ENCODE measurements at regions not wholly inside any gene's neighbourhood (a gene's known extent, or its start where the extent isn't known, plus 50 kb on each side); places are given as distances from the start of the nearest gene placed in this dataset.

GRCh38 chr10:64855941-64856340 is 1334.7 kb downstream of the REEP3 start (continued):
- TF ChIP-seq PRDM4 (tag by site-specific recombination; IDR thresholded peaks at IDR 0.05) = no peak

GRCh38 chr10:64859911-64860310 is 1338.7 kb downstream of the REEP3 start:
- no peaks in the 10 kb centered on the region for H3K36me3 ChIP-seq (ENCODE audit: control insufficient read depth in 2 of 2, insufficient read depth in 1 of 2, low read length in 2 of 2)
- no peaks in the 10 kb centered on the region for H3K4me1 ChIP-seq (ENCODE audit: control insufficient read depth, insufficient read depth, low read length)
- no peaks in the 10 kb centered on the region for H3K9me3 ChIP-seq (ENCODE audit: control insufficient read depth, insufficient read depth, low read depth, low read length)
- ChIA-PET CTCF (interaction anchor here (0.7 kb wide), 1 partner anchor 993 kb away, joined by 5 read pairs; no protein-coding TSS in a partner anchor), POLR2A (no interaction called here)
- H3K4me3 ChIP-seq (ENCODE audit: low read depth, low read length) = no peak overlapping the region
- no peak for TF ChIP-seq ZSCAN4 (tag by site-specific recombination; IDR thresholded peaks at IDR 0.05)
- TF ChIP-seq MYNN (tag by site-specific recombination; IDR thresholded peaks at IDR 0.05; ENCODE audit: borderline replicate concordance) = no peak
- no peak for TF ChIP-seq ZEB2 (tag by site-specific recombination; IDR thresholded peaks at IDR 0.05)
- TF ChIP-seq SP7 (tag by site-specific recombination; IDR thresholded peaks at IDR 0.05) = no peak
- no peak for TF ChIP-seq ZNF426 (tag by site-specific recombination; IDR thresholded peaks at IDR 0.05)
- no peak for TF ChIP-seq ZNF157 (tag by site-specific recombination; IDR thresholded peaks at IDR 0.05)
- no peak for TF ChIP-seq ZNF580 (tag by site-specific recombination; IDR thresholded peaks at IDR 0.05)
- no peak for TF ChIP-seq ZNF843 (tag by site-specific recombination; IDR thresholded peaks at IDR 0.05)
- no peak for TF ChIP-seq ZNF473 (tag by site-specific recombination; IDR thresholded peaks at IDR 0.05)
- TF ChIP-seq RBAK (tag by site-specific recombination; IDR thresholded peaks at IDR 0.05) = no peak
- no peak for TF ChIP-seq ZNF121 (tag by site-specific recombination; IDR thresholded peaks at IDR 0.05)
- no peak overlapping the region for H3K27ac ChIP-seq (ENCODE audit: extremely low read depth, low read depth, low read length)

- ChIA-PET POLR2A (no interaction called here), CTCF (no interaction called here)
- TF ChIP-seq ZSCAN16 (tag by site-specific recombination; IDR thresholded peaks at IDR 0.05) (no peak), ZNF521 (tag by site-specific recombination; IDR thresholded peaks at IDR 0.05) (no peak), ZNF610 (tag by site-specific recombination; IDR thresholded peaks at IDR 0.05; ENCODE audit: borderline replicate concordance) (no peak), KLF7 (tag by site-specific recombination; IDR thresholded peaks at IDR 0.05; ENCODE audit: borderline replicate concordance) (no peak), PATZ1 (tag by site-specific recombination; IDR thresholded peaks at IDR 0.05) (no peak), SP3 (tag by site-specific recombination; IDR thresholded peaks at IDR 0.05) (no peak)
- H3K36me3 ChIP-seq (ENCODE audit: control insufficient read depth in 2 of 2, insufficient read depth in 1 of 2, low read length in 2 of 2) = no peaks in the 10 kb centered on the region
- no peak overlapping the region for H3K27ac ChIP-seq (ENCODE audit: extremely low read depth, low read depth, low read length)
- no peaks in the 10 kb centered on the region for H3K4me1 ChIP-seq (ENCODE audit: control insufficient read depth, insufficient read depth, low read length)
- H3K9me3 ChIP-seq (ENCODE audit: control insufficient read depth, insufficient read depth, low read depth, low read length) = no peaks in the 10 kb centered on the region
- H3K4me3 ChIP-seq (ENCODE audit: low read depth, low read length) = no peak overlapping the region
Measured at GRCh38 chr10:64863836-64864235, 1342.6 kb downstream of the REEP3 start.
